GM12872 (cell line): ENCODE measurements at regions not wholly inside any gene's neighbourhood (a gene's known extent, or its start where the extent isn't known, plus 50 kb on each side); places are given as distances from the start of the nearest gene placed in this dataset.

Experiments used
- TF ChIP-seq, protein P1 (sequence below): IDR thresholded peaks from 3 replicates; pipeline ENCODE4 v1.5.1; 2011; ENCODE audit warnings: low read depth, mild to moderate bottlenecking, low read length, moderate library complexity; ENCODE audit not compliant: insufficient read depth

DNA sequence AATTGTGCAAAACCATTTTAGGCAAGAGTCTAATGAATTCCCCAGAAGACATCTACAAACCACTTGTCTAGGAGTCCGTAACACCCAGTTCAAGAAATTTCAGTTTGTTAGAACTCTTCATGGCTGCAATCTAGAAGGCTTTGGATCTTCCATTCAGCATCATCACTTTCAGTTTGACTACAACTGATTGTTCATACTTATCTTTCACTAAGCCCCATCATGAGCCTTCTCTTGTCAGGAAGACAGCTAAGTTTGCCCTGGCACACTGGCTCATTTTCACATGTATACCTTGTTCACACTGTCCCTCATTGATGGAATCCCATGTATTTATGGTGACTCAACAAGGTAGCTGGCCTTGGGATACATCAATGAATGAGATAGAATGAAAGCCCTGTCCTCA, 898.4 kb upstream of the CELF4 start:
- TF ChIP-seq, protein P1, sequence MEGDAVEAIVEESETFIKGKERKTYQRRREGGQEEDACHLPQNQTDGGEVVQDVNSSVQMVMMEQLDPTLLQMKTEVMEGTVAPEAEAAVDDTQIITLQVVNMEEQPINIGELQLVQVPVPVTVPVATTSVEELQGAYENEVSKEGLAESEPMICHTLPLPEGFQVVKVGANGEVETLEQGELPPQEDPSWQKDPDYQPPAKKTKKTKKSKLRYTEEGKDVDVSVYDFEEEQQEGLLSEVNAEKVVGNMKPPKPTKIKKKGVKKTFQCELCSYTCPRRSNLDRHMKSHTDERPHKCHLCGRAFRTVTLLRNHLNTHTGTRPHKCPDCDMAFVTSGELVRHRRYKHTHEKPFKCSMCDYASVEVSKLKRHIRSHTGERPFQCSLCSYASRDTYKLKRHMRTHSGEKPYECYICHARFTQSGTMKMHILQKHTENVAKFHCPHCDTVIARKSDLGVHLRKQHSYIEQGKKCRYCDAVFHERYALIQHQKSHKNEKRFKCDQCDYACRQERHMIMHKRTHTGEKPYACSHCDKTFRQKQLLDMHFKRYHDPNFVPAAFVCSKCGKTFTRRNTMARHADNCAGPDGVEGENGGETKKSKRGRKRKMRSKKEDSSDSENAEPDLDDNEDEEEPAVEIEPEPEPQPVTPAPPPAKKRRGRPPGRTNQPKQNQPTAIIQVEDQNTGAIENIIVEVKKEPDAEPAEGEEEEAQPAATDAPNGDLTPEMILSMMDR = no peak

GRCh38 chr18:38460657-38461056, 895.1 kb upstream of the CELF4 start:
- TF ChIP-seq, protein P1 = no peak

DNA sequence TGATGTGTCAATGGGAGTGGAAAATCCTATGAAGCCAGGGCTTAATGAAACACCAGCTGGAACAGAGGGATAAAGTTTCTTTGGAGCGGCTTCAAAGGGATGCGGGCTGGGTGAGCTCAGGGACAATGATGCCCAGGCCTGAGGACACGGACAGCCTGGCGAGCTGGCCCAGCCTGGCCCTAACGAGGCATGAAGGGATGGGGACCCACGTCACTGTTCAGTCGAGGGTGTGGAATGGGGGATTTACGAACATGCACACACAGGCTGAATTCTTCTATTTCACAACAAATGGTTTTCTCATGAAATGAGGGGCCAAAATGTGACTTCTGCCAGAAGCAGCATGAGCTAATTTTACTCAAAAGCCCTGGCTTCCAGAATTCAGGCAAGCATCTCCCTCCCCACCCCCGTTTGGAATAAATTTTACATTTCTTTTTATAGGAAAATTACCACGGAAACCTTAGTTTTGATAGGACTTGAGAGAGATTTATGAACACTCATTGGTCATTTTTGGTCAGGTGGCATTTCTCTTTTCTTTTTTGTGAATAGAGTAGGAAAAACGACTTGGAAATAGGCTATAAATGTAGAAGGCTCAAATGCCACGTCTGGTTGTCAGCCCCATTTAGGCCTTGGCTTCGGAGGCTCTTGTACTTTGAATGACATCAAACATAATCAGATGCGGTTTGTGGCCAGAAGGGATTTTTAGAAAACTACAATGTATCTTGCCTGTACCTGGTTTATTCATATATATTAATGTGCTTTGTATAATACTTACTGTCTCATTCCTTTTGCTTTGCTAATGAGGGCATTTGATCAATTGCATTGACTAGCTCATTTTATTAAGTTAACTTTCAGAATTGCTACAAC, 893.8 kb upstream of the CELF4 start:
- TF ChIP-seq, protein P1 = no peak

- TF ChIP-seq, protein P1 = no peak
These were observed 893.1 kb upstream of the CELF4 start for GRCh38 chr18:38458698-38459097.

- TF ChIP-seq, protein P1 = no peak
These were observed 890.7 kb upstream of the CELF4 start for GRCh38 chr18:38456253-38456652.

DNA sequence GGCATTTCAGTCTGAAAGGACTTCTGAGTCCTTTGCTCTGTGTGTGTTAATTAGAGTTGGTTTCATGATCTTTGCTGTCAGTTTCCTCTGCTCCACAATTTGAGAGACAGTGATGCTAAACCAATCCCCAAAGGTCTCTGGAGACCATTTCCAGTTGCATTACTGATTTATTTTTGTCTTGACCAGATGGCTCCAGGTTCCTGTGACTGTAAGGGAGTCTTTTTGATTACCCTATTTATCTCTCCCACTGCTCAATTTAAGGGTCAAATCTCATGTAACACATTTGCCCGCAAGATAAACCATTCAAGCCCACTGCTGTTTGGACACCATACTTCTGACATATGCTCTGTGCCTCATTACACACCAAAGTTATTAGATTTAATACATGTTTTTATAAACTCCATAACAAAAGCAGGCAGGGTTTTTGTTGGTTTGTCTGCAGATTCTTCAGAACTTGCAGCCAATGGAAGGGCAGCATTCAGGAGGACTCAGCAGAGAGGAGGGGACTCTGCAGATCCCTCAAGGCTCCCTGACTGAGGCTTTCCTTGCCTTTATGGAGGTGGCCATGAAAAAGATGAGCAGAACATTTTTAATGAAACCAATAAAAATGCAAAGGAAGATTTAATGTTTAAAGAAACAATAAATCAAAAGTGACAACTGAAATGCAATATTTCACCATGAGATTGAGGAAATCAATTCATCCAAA, 889.3 kb upstream of the CELF4 start:
- TF ChIP-seq, protein P1 = no peak

- TF ChIP-seq, protein P1 = no peak
These were observed 888.3 kb upstream of the CELF4 start for GRCh38 chr18:38453880-38454279.
